GM21825 (cell line): ENCODE measurements at regions not wholly inside any gene's neighbourhood (a gene's known extent, or its start where the extent isn't known, plus 50 kb on each side); places are given as distances from the start of the nearest gene placed in this dataset.

ENCODE experiments used
- ATAC-seq: cut with Tn5 transposase; IDR thresholded peaks from one replicate; pipeline ENCODE4 v1.9.1; 2021; ENCODE audit warnings: mild to moderate bottlenecking, moderate library complexity; ENCODE audit not compliant: unreplicated experiment

GRCh38 chr6:44062771-44063560, 64.3 kb downstream of the MRPL14 start:
- no peak for ATAC-seq

GRCh38 chr6:44062105-44062770, 65.0 kb downstream of the MRPL14 start:
- ATAC-seq = no peak

GRCh38 chr6:44061375-44062104, 65.7 kb downstream of the MRPL14 start:
- no peak for ATAC-seq

GRCh38 chr6:44060612-44061374, 66.5 kb downstream of the MRPL14 start:
- no peak for ATAC-seq

- no peak for ATAC-seq
Observed at GRCh38 chr6:44059359-44060346, 67.6 kb downstream of the MRPL14 start.

- ATAC-seq = peak; percentile 72
Observed at GRCh38 chr6:44058617-44059358, 68.5 kb downstream of the MRPL14 start.

- ATAC-seq = no peak
Observed at GRCh38 chr6:44057931-44058616, 69.2 kb downstream of the MRPL14 start.

GRCh38 chr6:44057238-44057930, 69.9 kb downstream of the MRPL14 start:
- no peak for ATAC-seq

- ATAC-seq = no peak
Observed at GRCh38 chr6:44056392-44057237, 70.6 kb downstream of the MRPL14 start.

GRCh38 chr6:44054721-44055559, 72.3 kb downstream of the MRPL14 start:
- no peak for ATAC-seq

- no peak for ATAC-seq
Observed at GRCh38 chr6:44053760-44054556, 73.3 kb downstream of the MRPL14 start.

GRCh38 chr6:44053106-44053756, 74.0 kb downstream of the MRPL14 start:
- no peak for ATAC-seq

- ATAC-seq = no peak
Observed at GRCh38 chr6:44052419-44053023, 74.7 kb downstream of the MRPL14 start.

GRCh38 chr6:44051515-44051914, 75.7 kb downstream of the MRPL14 start:
- no peak for ATAC-seq
